ENCODE measurements at regions not wholly inside any gene's neighbourhood (a gene's known extent, or its start where the extent isn't known, plus 50 kb on each side); places are given as distances from the start of the nearest gene placed in this dataset.
"Not testable (repeated sequence)": the region's sequence is repeated elsewhere in the genome, so short reads cannot be mapped to it uniquely, and the experiment has no call there.

- DNase-seq = no peak
- in situ Hi-C loops (cut with HindIII; ENCODE audit: low pct_ligation_motif_present, low pct_unique_long_range_greater_than_20kb, low sequenced_read_pairs) = no loop called here
Observed at GRCh38 chr17:54270499-54270898, 447.8 kb downstream of the KIF2B start.

- DNase-seq = no peak
- in situ Hi-C loops (cut with HindIII; ENCODE audit: low pct_ligation_motif_present, low pct_unique_long_range_greater_than_20kb, low sequenced_read_pairs) = no loop called here
Observed at GRCh38 chr17:54277868-54278267, 455.1 kb downstream of the KIF2B start.

DNA sequence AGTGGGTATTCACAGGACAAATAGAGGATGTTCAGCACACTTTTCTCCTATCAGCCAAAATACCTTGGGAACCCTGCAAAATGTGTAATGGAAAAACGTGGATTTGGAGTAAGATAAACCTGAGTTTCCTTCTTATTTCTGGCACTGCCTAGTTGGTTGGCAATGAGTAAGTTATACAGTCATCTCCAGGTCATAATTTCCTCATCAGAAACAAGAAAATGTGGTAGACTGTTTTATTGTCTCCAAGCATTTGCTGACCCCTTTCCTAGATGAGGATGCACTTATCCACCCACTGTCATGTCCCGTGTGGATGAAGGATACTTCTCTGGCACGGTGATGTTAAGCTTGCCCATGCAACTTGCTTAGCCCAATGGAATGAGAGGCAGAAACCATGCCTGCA lies 458.0 kb downstream of the KIF2B start:
- in situ Hi-C loops (cut with HindIII; ENCODE audit: low pct_ligation_motif_present, low pct_unique_long_range_greater_than_20kb, low sequenced_read_pairs) = no loop called here
- DNase-seq = no peak

- DNase-seq = no peak
- in situ Hi-C loops (cut with HindIII; ENCODE audit: low pct_ligation_motif_present, low pct_unique_long_range_greater_than_20kb, low sequenced_read_pairs) = no loop called here
Observed at GRCh38 chr17:54282886-54283285, 460.2 kb downstream of the KIF2B start.

GRCh38 chr17:54307351-54307750 lies 484.6 kb downstream of the KIF2B start:
- DNase-seq = no peak
- in situ Hi-C loops (cut with HindIII; ENCODE audit: low pct_ligation_motif_present, low pct_unique_long_range_greater_than_20kb, low sequenced_read_pairs) = no loop called here

- DNase-seq = no peak
- in situ Hi-C loops (cut with HindIII; ENCODE audit: low pct_ligation_motif_present, low pct_unique_long_range_greater_than_20kb, low sequenced_read_pairs) = no loop called here
Observed at GRCh38 chr17:54324813-54325212, 502.1 kb downstream of the KIF2B start.

- in situ Hi-C loops (cut with HindIII; ENCODE audit: low pct_ligation_motif_present, low pct_unique_long_range_greater_than_20kb, low sequenced_read_pairs) = no loop called here
- DNase-seq = no peak
Observed at GRCh38 chr17:54339731-54340130, 517.0 kb downstream of the KIF2B start.

DNA sequence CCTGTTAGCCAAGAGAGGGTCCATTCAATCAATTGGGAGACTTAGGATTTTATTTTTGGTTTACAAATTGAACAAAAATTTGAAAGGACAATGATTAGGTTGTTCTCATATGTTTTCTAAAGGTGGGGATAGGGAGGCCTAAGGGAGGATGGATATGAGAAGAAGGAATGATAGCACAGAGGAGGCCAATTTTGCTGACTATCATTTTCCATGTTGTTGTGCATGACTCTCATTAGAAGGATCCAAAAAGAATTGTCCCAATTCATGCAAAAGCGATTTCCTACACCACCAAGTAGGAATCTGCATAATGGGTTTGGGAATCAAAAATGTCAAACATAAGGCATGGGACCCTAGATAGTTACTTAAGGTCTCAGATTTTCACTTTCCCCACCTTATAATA lies 524.8 kb downstream of the KIF2B start:
- in situ Hi-C loops (cut with HindIII; ENCODE audit: low pct_ligation_motif_present, low pct_unique_long_range_greater_than_20kb, low sequenced_read_pairs) = no loop called here
- DNase-seq = no peak

DNA sequence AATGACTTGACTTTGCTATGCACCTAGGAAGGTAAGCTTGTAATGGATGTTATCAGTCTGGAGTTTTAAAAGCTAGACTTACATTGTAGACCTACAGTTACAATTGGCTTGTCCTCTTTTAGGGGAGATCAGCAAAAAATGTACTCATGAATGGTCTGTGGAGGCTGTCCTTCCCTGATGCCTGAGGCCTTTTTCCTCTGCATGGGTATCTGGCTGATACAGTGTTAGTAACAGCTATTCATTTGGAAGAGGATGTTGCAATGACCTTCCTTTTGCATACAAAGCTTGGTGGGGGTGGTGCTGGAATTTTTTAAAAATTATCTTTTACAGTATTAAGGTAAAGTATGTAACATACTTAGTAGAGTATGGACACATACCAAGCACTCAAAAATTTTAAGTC lies 525.5 kb downstream of the KIF2B start:
- in situ Hi-C loops (cut with HindIII; ENCODE audit: low pct_ligation_motif_present, low pct_unique_long_range_greater_than_20kb, low sequenced_read_pairs) = no loop called here

DNA sequence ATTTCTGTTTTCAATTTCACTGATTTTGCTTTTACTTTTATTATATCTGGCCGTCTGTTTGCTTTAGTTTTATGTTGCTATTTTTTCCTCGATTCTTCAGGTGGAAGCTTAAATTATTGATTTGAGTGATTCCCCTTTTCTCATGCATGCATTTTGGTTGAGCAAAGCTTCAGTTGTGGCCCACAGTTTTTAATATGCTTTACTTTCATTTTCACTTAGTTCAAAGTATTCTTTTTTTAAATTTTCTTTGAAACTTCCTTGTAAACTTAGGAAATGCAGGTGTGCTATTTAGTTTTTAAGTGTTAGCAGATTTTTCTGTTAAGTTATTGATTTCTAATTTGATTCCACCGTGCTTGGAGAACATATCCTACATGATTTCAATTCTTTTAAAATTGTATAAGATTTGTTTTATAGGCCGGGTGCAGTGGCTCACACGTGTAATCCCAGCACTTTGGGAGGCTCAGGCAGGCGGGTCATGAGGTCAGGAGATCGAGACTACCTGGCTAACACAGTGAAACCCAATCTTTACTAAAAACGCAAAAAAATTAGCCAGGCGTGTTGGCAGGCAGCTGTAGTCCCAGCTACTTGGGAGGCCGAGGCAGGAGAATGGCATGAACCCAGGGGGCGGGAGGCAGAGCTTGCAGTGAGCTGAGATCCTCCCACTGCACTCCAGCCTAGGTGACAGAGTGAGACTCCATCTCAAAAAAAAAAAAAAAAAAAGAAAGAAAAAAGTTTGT lies 531.2 kb downstream of the KIF2B start:
- no peak for DNase-seq
- in situ Hi-C loops (cut with HindIII; ENCODE audit: low pct_ligation_motif_present, low pct_unique_long_range_greater_than_20kb, low sequenced_read_pairs) = no loop called here

More for the DNA sequence above, 525.5 kb downstream of the KIF2B start:
- no peak for DNase-seq

GRCh38 chr17:54361073-54361472 lies 538.3 kb downstream of the KIF2B start:
- DNase-seq; in situ Hi-C loops (cut with HindIII; ENCODE audit: low pct_ligation_motif_present, low pct_unique_long_range_greater_than_20kb, low sequenced_read_pairs): not testable (repeated sequence)

- in situ Hi-C loops (cut with HindIII; ENCODE audit: low pct_ligation_motif_present, low pct_unique_long_range_greater_than_20kb, low sequenced_read_pairs) = no loop called here
- no peak for DNase-seq
Observed at GRCh38 chr17:54368906-54369305, 531.7 kb upstream of the TOM1L1 start.

GRCh38 chr17:54372069-54372749 lies 528.4 kb upstream of the TOM1L1 start:
- in situ Hi-C loops (cut with HindIII; ENCODE audit: low pct_ligation_motif_present, low pct_unique_long_range_greater_than_20kb, low sequenced_read_pairs) = no loop called here
- no peak for DNase-seq

DNA sequence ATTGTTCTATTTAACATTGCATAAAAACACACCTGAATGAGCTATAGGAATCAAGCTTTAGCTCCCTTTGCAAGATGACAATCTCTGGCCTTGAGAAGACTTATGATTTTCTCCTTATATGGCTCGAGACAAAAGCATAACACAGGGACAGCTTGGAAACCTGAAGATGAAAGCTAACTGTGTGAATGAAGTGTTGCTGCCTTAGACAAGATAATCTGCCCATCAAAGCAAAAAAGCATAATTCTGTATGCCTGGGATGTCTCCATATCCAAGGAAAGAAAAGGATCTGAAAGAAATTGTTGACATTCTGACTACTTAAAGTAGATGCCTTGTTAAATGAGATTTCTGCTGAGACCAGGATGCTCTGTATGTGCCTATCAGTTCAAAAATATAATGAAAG lies 526.7 kb upstream of the TOM1L1 start:
- DNase-seq = no peak
- in situ Hi-C loops (cut with HindIII; ENCODE audit: low pct_ligation_motif_present, low pct_unique_long_range_greater_than_20kb, low sequenced_read_pairs) = no loop called here

DNA sequence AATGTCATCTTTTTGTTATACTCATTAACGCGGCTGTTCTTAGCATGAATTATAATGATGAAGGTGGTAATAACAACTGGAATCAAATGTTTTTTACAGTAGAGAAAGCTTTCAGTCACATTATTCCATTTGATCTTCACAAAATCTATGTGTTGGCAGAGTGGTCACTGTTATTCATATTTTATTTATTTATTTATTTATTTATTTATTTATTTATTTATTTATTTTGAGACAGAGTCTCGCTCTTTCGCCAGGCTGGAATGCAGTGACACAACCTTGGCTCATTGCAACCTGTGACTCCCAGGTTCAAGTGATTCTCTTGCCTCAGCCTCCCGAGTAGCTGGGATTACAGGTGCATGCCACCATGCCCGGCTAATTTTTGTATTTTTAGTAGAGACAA lies 524.2 kb upstream of the TOM1L1 start:
- in situ Hi-C loops (cut with HindIII; ENCODE audit: low pct_ligation_motif_present, low pct_unique_long_range_greater_than_20kb, low sequenced_read_pairs); DNase-seq: not testable (repeated sequence)

DNA sequence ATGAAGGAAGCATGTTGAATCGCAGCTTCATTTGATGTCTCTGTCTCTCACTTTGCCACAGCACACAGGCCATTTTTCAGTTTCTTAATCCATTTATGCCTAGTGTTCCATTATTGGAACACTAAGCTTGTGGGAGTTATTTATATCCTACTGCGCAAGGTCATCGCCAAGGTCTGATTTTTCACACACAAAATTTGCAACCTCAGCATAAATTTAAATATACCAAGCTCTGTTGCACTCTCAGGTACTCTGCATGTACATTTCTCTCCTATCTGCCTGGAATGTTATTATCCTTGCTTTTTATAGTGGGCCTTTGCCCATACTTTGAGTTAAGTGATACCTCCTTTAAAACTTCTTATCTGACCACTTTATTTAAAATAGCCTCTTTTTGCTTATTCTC lies 519.2 kb upstream of the TOM1L1 start:
- in situ Hi-C loops (cut with HindIII; ENCODE audit: low pct_ligation_motif_present, low pct_unique_long_range_greater_than_20kb, low sequenced_read_pairs) = no loop called here
- no peak for DNase-seq

- in situ Hi-C loops (cut with HindIII; ENCODE audit: low pct_ligation_motif_present, low pct_unique_long_range_greater_than_20kb, low sequenced_read_pairs) = no loop called here
Observed at GRCh38 chr17:54404259-54404658, 496.4 kb upstream of the TOM1L1 start.

DNA sequence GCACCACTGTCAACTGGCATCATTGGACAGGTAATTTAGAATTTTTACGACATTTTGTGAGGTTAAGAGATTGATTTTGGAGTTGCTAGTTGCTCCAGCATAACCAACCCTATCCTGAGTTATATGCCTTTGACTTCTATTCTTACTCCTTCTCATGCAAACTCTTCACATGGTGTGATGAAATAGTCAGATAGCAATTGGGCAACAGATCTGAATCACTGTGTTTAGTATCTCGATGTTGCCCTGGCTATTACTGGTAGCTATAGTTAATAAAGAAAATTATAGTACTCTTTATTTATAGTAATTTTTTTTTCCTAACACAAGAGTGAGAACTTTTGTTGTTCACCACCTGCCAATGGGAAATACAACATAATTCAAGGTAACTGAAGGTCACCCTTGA lies 494.8 kb upstream of the TOM1L1 start:
- in situ Hi-C loops (cut with HindIII; ENCODE audit: low pct_ligation_motif_present, low pct_unique_long_range_greater_than_20kb, low sequenced_read_pairs) = no loop called here
- DNase-seq = no peak

More at GRCh38 chr17:54404259-54404658, 496.4 kb upstream of the TOM1L1 start:
- DNase-seq = no peak

- DNase-seq = no peak
- in situ Hi-C loops (cut with HindIII; ENCODE audit: low pct_ligation_motif_present, low pct_unique_long_range_greater_than_20kb, low sequenced_read_pairs) = no loop called here
Observed at GRCh38 chr17:54408731-54409130, 491.9 kb upstream of the TOM1L1 start.

DNA sequence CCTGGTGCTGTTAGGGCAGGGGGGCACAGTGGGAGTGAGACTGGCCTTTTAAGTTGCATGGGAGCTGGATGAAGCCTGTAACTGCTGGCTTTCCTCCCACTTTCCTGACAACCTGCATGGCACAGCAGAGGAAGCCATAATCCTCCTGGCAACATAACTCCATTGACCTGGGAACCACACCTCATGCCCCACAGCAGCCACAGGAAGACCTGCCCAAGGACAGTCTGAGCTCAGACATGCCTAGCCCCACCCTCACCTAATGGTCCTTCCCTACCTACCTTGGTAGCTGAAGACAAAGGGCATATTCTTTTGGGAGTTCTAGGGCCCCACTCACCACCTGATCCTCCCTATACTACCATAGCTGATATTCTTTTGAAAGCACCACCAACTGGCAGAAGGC lies 482.2 kb upstream of the TOM1L1 start:
- no peak for DNase-seq

More for the DNA sequence above, 482.2 kb upstream of the TOM1L1 start:
- in situ Hi-C loops (cut with HindIII; ENCODE audit: low pct_ligation_motif_present, low pct_unique_long_range_greater_than_20kb, low sequenced_read_pairs) = no loop called here
